GM23338 (cell line): ENCODE measurements at regions not wholly inside any gene's neighbourhood (a gene's known extent, or its start where the extent isn't known, plus 50 kb on each side); places are given as distances from the start of the nearest gene placed in this dataset.

Source experiments
- ATAC-seq: fragments of 200-7000 bp; cut with Tn5 transposase; 3 replicates; pipeline ENCODE4 v1.9.1; 2020
- DNase-seq: peaks from one replicate; pipeline ENCODE4 v3.0.0-alpha.2; 2015; ENCODE audit warnings: low spot score
- H2AFZ ChIP-seq: fragments of 200-600 bp; sonication (generic); 2 replicates; pipeline ENCODE4 v1.8.0; 2016; ENCODE audit warnings: antibody characterized with exemption, mild to moderate bottlenecking, moderate library complexity
- H3F3A ChIP-seq: fragments of 200-600 bp; sonication (generic); replicated peaks from 2 replicates; pipeline ENCODE4 v1.8.0; 2017; ENCODE audit warnings: antibody characterized with exemption, mixed run types, low read depth
- H3K27ac ChIP-seq: fragments of 200-600 bp; sonication (generic); 2 replicates; pipeline ENCODE4 v1.6.1; 2016; ENCODE audit warnings: low read depth
- H3K27me3 ChIP-seq: fragments of 200-600 bp; sonication (generic); 2 replicates; pipeline ENCODE4 v1.8.0; 2016; ENCODE audit warnings: mild to moderate bottlenecking, mixed run types, moderate library complexity; ENCODE audit not compliant: insufficient read depth
- H3K36me3 ChIP-seq: fragments of 200-600 bp; sonication (generic); 2 replicates; pipeline ENCODE4 v1.8.0; 2016; ENCODE audit warnings: mild to moderate bottlenecking; ENCODE audit not compliant: insufficient read depth
- H3K4me1 ChIP-seq: fragments of 200-600 bp; sonication (generic); 2 replicates; pipeline ENCODE4 v1.8.0; 2016; ENCODE audit warnings: mild to moderate bottlenecking, moderate library complexity; ENCODE audit not compliant: insufficient read depth
- H3K4me2 ChIP-seq: fragments of 200-600 bp; sonication (generic); 2 replicates; pipeline ENCODE4 v1.7.1; 2017; ENCODE audit warnings: mixed run types
- H3K4me3 ChIP-seq: fragments of 200-600 bp; sonication (generic); 2 replicates; pipeline ENCODE4 v1.6.1; 2016; ENCODE audit warnings: mixed run types
- H3K79me2 ChIP-seq: fragments of 200-600 bp; sonication (generic); replicated peaks from 2 replicates; pipeline ENCODE4 v1.8.0; 2017; ENCODE audit warnings: mild to moderate bottlenecking; ENCODE audit not compliant: insufficient read depth
- H3K9me2 ChIP-seq: fragments of 200-600 bp; sonication (generic); 2 replicates; pipeline ENCODE4 v1.8.0; 2017; ENCODE audit not compliant: insufficient read depth
- H4K20me1 ChIP-seq: fragments of 200-600 bp; sonication (generic); replicated peaks from 2 replicates; pipeline ENCODE4 v1.8.0; 2017; ENCODE audit warnings: mild to moderate bottlenecking; ENCODE audit not compliant: insufficient read depth
- H3K27ac Mint-ChIP-seq: 2 replicates; pipeline ENCODE4 v1.8.0; 2020; ENCODE audit warnings: inconsistent platforms, mild to moderate bottlenecking, moderate library complexity, mixed read lengths
- H3K27me3 Mint-ChIP-seq: 3 replicates; pipeline ENCODE4 v1.8.0; 2022; ENCODE audit warnings: low read depth, mild to moderate bottlenecking, moderate library complexity, mixed read lengths, inconsistent platforms; ENCODE audit not compliant: insufficient read depth, poor library complexity
- H3K36me3 Mint-ChIP-seq: 3 replicates; pipeline ENCODE4 v1.8.0; 2021; ENCODE audit warnings: low read depth, mild to moderate bottlenecking, inconsistent platforms, moderate library complexity, mixed read lengths
- H3K4me1 Mint-ChIP-seq: 3 replicates; pipeline ENCODE4 v1.8.0; 2020; ENCODE audit warnings: mild to moderate bottlenecking, inconsistent platforms, mixed read lengths
- H3K4me3 Mint-ChIP-seq: 3 replicates; pipeline ENCODE4 v1.8.0; 2021; ENCODE audit warnings: moderate library complexity, mild to moderate bottlenecking, inconsistent platforms, mixed read lengths
- H3K9me3 Mint-ChIP-seq: 3 replicates; pipeline ENCODE4 v1.8.0; 2020; ENCODE audit warnings: moderate library complexity, mild to moderate bottlenecking, inconsistent platforms, mixed read lengths
- CREB1 ChIP-seq: fragments of 250-450 bp; sonication (Bioruptor Pico); IDR thresholded peaks from 2 replicates; pipeline ENCODE4 v1.5.0; 2020; ENCODE audit warnings: low read depth, mild to moderate bottlenecking, moderate library complexity
- CTCF ChIP-seq, 2 experiments: fragments of 200-600 bp in 1 of 2; sonication (generic) in 1 of 2; conservative IDR thresholded peaks; 2 replicates each; pipeline versions ENCODE4 v1.5.1 to v1.6.1; 2016 to 2017; ENCODE audit warnings: antibody characterized with exemption in 2 of 2, low read depth in 2 of 2, mild to moderate bottlenecking in 2 of 2, moderate library complexity in 1 of 2
- ETS1 ChIP-seq: IDR thresholded peaks from 2 replicates; pipeline ENCODE4 v1.6.1; 2016; ENCODE audit warnings: antibody characterized with exemption
- EZH2 ChIP-seq: fragments of 200-600 bp; sonication (generic); IDR thresholded peaks from one replicate; pipeline ENCODE4 v1.8.0; 2017; ENCODE audit warnings: antibody characterized with exemption, mild to moderate bottlenecking, low read depth; ENCODE audit not compliant: unreplicated experiment
- EZH2phosphoT487 ChIP-seq: fragments of 200-600 bp; sonication (generic); IDR thresholded peaks from one replicate; pipeline ENCODE4 v1.8.1; 2018; ENCODE audit warnings: antibody characterized with exemption; ENCODE audit not compliant: unreplicated experiment
- JUNB ChIP-seq: IDR thresholded peaks from one replicate; pipeline ENCODE4 v1.6.1; 2016; ENCODE audit warnings: antibody characterized with exemption; ENCODE audit not compliant: unreplicated experiment
- NANOG ChIP-seq: IDR thresholded peaks from 2 replicates; pipeline ENCODE4 v1.6.1; 2016; ENCODE audit warnings: antibody characterized with exemption, borderline replicate concordance
- POLR2AphosphoS5 ChIP-seq: IDR thresholded peaks from 2 replicates; pipeline ENCODE4 v1.6.1; 2016; ENCODE audit warnings: antibody characterized with exemption, low read depth
- REST ChIP-seq: IDR thresholded peaks from one replicate; pipeline ENCODE4 v1.6.1; 2018; ENCODE audit warnings: antibody characterized with exemption; ENCODE audit not compliant: unreplicated experiment
- STAT1 ChIP-seq: IDR thresholded peaks from one replicate; pipeline ENCODE4 v1.6.1; 2016; ENCODE audit warnings: antibody characterized with exemption; ENCODE audit not compliant: unreplicated experiment
- ZNF114 ChIP-seq: fragments of 250-450 bp; sonication (Bioruptor Pico); IDR thresholded peaks from 2 replicates; pipeline ENCODE4 v1.5.0; 2020; ENCODE audit warnings: mild to moderate bottlenecking, moderate library complexity
- ZNF331 ChIP-seq: fragments of 250-450 bp; sonication (Bioruptor Pico); IDR thresholded peaks from 2 replicates; pipeline ENCODE4 v1.5.0; 2020; ENCODE audit warnings: low read depth, mild to moderate bottlenecking, moderate library complexity
- ZNF462 ChIP-seq: fragments of 250-450 bp; sonication (Bioruptor Pico); IDR thresholded peaks from 2 replicates; pipeline ENCODE4 v1.5.0; 2020; ENCODE audit warnings: mild to moderate bottlenecking, moderate library complexity

- no peak overlapping the region for H3K4me3 Mint-ChIP-seq
- DNase-seq, result peak; percentile 54
- H3K9me3 Mint-ChIP-seq, result no peaks in the 10 kb centered on the region
- ATAC-seq, result peak; percentile 74
- no peak overlapping the region for H3K4me3 ChIP-seq
- no peaks in the 10 kb centered on the region for H3K36me3 ChIP-seq
- H3K27me3 ChIP-seq, result no peaks in the 10 kb centered on the region
- no peaks in the 10 kb centered on the region for H3K9me2 ChIP-seq
- no peaks in the 10 kb centered on the region for H4K20me1 ChIP-seq
- no peaks in the 10 kb centered on the region for H3K79me2 ChIP-seq
- peaks cover 5% of the 10 kb centered on the region; the same call in 1 of the 2 replicates for H3K4me1 ChIP-seq
- no peaks in the 10 kb centered on the region for H3F3A ChIP-seq
- H3K4me2 ChIP-seq, result no peak overlapping the region
- H2AFZ ChIP-seq, result peak overlapping the region; percentile 83; the same call in 1 of the 2 replicates
- peaks cover 9% of the 10 kb centered on the region for H3K27me3 Mint-ChIP-seq
- no peaks in the 10 kb centered on the region for H3K36me3 Mint-ChIP-seq
- 0 out of 2 replicates have a peak overlapping the region, but pooled peaks have one; percentile 65 for H3K27ac Mint-ChIP-seq
- peaks cover 14% of the 10 kb centered on the region for H3K4me1 Mint-ChIP-seq
- TF ChIP-seq EZH2phosphoT487 (no peak), ETS1 (no peak), ZNF331 (CRISPR knock-in tag) (no peak), REST (no peak), NANOG (no peak), POLR2AphosphoS5 (no peak), EZH2 (no peak), ZNF114 (CRISPR knock-in tag) (no peak), JUNB (no peak), STAT1 (no peak), CREB1 (CRISPR knock-in tag) (no peak), CTCF (conservative IDR thresholded peaks at IDR 0.05; ENCODE audit: low read depth in 2 of 2) (no peak), ZNF462 (no peak)
- H3K27ac ChIP-seq, result no peak overlapping the region
Measured at GRCh38 chr17:68182940-68183551, 64.8 kb upstream of the AMZ2 start.
